ENCODE measurements at regions not wholly inside any gene's neighbourhood (a gene's known extent, or its start where the extent isn't known, plus 50 kb on each side); places are given as distances from the start of the nearest gene placed in this dataset.
"Not testable (repeated sequence)": the region's sequence is repeated elsewhere in the genome, so short reads cannot be mapped to it uniquely, and the experiment has no call there.

DNA sequence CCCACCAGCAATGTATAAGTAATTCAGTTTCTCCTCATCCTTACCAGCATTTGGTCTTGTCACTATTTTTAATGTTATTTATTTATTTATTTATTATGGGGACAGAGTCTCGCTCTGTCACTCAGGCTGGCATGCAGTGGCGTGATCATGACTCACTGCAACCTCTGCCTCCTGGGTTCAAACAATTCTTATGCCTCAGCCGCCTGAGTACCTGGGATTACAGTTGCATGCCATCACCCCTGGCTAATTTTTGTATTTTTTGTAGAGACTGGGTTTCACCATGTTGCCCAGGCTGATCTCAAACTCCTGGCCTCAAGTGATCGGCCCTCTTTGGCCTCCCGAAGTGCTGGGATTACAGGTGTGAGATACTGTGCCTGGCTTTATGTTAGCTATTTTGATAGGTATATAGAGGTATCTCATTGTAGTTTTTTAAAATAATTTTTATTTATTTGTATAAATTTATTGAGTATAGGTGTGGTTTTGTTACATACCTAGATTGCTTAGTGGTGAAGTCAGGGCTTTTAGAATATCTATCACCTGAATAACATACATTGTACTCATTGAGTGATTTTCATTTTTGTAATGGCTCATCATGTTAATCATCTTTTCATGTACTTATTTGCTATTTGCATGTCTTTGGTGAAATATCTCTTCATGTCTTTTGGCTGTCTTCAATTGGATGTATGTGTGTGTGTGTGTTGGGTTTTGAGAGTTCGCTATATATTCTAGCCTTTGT lies 53.3 kb downstream of the TANC2 start:
- DNase-seq (ENCODE audit: low spot score), result no peak

DNA sequence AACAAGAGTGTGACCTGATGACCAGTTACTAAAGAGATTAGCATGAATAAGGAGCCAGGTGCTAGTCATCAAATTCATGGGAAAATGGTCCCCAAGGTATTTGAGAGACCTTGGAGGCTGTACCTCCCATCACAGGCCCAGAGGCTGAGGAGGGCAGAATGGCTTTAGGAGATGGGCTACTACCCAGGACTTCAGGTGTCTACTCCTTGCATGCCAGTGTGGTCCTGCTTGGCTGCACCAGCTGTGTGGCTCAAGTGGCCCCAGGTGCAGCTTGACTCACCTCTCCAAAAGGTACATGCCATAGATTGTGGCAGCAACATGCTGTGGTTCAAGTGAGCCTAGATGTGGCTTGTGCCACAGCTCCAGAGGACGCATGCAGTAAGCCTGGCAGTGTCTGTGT lies 56.5 kb downstream of the TANC2 start:
- no peak for DNase-seq (ENCODE audit: low spot score)

DNA sequence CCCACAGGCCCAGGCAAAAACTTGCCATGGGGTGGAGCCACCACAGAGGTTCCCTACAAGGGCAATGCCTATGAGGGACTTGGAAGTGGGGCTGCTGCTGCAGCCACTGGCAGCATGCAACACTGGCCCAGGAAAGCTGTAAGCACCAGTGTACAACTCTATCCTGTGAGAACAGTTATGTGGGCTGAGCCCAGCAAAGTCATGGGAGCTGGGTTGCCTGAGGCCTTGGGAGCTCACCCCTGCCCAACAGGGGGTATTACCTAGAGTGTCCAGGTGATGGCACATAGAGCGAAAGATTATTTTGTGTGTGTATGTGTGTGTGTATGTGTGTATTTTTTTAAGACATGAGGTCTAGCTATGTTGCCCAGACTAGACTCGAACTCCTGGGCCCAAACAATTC lies 57.0 kb downstream of the TANC2 start:
- no peak for DNase-seq (ENCODE audit: low spot score)

DNA sequence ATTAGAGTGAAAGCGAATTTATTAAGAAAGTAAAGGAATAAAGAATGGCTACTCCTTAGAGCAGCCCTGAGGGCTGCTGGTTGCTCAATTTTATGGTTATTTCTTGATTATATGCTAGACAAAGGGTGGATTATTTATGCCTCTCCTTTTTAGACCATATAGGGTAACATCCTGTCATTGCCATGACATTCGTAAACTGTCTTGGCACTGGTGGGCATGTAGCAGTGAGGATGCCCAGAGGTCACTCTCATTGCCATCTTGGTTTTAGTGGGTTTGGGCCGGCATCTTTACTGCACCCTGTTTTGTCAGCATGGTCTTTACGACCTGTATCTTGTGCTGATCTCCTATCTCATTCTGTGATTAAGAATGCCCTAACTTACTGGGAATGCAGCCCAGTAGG lies 58.2 kb downstream of the TANC2 start:
- DNase-seq (ENCODE audit: low spot score), result no peak

DNA sequence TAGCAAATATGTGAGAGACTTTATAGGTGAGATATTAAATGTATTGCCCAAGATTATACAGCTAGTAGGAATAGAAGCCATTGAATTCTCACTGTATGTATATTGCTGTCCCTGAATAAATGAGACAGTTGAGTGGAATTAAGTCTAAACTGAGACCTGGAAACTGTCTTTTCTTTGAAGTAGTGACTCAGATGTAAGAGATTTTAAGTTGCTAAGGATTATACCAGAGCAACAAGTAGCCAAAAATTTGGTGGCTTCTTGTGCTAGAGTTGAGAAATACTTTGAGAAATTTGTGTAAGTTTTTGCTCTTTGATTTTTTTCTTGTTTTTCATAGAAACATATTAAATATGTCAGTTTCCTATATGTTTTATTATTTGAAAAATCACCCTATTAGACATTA lies 58.7 kb downstream of the TANC2 start:
- DNase-seq (ENCODE audit: low spot score), result peak; percentile 52

DNA sequence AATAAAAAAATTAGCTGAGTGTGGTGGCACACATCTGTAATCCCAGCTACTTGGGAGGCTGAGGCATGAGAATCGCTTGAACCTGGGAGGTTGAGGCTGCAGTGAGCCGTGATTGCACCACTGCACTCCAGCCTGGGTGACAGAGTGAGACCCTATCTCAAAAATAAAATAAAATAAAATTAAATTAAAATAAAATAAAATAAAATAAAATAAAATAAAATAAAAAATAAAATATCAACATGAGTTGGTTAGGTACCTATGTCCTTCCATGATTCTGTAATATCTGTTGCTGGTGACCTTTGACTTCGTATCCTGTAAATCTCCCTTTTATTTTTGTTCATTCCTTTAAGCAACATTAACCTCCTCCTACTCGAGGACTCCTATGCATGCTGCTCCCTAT lies 59.6 kb downstream of the TANC2 start:
- DNase-seq (ENCODE audit: low spot score), result not testable (repeated sequence)

DNA sequence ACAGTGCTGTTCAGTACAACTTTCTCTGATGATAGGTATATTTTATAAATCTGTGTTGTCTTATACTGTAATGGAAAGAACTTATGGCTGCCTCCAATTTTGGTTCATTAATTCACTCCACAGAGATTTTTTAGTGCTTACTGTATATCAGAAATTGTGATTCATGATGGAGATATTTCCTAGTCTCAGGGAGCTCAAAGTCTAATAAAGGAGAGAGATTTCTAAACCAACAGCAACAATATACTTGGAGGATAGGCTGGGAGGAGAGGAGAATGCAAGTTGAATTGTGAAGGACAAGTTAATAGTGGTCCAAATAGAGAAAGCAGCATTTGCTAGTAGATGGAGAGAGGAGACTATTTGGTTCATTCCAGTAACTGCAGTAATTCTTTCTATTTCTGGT lies 63.5 kb downstream of the TANC2 start:
- DNase-seq (ENCODE audit: low spot score), result peak; percentile 46

DNA sequence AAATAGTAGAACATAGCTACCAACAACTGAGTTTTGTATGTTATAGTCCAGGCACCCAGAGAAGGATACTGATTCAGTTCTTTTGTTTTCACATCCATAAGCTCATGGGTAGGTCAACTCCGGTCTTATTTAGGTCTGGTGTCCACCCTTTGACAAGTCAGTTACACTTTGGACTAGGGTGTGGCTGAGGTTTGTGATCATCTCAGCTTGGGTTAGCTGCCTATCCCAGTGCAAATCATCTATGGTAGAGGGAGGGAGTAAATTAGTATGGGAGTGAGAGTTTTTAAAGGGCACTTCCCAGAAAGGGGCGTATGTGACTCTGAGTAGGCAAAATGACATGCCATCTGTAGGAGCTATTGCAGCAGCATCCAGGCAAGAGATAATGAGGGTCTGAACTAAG lies 66.1 kb downstream of the TANC2 start:
- DNase-seq (ENCODE audit: low spot score), result no peak

DNA sequence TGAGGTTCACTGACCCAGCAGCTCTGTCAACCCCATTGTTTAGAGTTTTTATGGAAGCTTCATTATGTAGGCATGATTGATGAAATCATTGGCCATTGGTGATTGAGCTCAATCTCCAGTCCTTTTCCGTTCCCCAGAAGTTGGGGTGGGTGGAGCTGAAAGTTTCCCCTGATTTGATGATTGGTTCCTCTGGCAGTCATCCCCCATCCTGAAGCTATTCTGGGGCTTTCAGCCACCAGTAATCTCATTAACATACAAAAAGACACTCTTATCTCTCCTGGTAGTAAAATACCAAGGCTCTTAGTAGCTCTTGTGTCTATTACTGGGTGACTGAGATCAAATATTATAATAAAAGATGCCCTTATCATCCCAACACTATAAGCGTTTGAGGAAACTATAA lies 67.1 kb downstream of the TANC2 start:
- no peak for DNase-seq (ENCODE audit: low spot score)

DNA sequence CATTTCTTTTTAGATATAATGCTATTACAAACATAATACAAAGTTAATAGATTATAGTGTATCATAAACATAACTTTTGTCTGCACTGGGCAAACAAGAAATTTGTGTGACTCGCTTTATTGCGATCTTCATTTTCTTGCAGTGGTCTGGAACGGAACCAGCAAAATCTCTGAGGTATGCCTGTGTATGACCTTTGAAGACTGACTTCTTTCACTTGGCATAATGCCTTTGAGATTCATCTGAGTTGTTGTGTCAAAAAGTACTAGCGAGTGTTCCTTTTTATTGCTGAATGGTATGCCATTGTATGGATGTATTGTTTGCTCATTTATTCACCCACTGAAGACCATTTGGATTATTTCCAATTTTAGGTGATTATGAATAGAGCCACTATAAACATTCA lies 69.2 kb downstream of the TANC2 start:
- DNase-seq (ENCODE audit: low spot score), result peak; percentile 4

DNA sequence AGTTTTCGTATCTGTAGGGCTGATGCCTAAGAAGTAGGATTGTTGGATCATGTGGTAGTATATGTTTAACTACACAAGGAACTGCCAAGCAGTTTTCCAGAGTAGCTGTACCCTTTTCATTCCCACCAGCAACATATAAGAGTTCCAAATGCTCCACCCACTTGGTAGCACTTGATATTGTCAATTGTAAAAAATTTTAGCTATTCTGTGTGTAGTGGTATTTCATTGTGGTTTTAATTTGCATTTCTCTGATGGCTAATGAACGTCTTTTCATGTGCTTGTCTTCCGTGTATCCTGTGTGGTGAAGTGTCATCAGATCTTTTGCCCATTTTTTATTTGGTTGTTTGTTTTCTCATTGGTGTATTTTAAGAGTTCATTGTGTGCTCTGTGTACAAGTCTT lies 69.7 kb downstream of the TANC2 start:
- DNase-seq (ENCODE audit: low spot score), result peak; percentile 2

DNA sequence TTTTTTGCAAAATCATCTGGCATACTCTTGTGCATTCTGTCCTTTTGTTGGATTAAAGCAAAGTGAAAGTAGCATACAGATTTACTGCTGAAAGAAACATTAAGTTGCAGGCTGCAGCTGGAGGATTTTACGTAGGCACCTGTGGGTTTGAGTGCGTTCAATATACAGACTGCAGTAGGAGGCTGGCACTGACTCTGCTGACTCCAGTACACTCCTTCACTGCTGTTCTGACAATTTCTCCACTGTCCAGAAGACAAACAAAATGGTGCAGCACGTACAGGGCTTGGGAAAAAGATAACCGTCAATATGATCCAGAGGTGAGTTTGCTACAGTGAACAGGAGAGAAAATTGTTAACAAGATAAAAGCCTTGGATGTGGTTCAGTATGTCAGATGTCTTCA lies 73.3 kb downstream of the TANC2 start:
- no peak for DNase-seq (ENCODE audit: low spot score)

DNA sequence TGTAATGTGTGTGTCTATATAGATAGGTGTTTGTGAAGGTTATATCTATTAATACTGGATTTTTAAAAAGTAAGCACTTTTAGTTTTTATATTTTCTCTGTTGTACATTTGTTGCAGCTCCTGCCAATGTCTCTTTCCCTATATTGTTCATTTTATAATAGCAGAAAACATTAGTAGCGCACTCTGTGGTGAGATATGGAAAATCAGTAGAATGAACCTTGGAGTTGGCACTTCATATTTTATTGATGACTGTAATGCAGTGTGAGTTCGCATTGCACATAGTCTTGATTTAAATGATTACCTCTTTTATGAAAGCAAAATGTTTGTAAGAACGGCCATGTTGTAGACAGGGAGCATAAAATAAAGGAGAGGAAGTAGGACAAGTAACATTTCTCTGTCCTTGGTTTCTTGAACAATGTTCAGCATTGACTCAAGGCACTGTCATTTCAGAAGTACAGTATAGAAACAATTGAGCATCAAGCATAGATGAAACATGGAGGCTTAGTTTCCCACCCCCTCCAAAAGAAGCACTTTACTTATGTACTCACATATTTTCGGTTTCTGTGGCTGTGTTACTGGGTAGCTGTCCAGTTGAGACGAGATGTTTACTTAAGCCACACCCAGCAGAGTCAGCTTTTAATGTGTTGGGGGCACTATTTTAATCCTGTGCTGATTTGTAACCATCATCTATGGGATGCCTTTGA lies 74.0 kb downstream of the TANC2 start:
- DNase-seq (ENCODE audit: low spot score), result peak; percentile 29

DNA sequence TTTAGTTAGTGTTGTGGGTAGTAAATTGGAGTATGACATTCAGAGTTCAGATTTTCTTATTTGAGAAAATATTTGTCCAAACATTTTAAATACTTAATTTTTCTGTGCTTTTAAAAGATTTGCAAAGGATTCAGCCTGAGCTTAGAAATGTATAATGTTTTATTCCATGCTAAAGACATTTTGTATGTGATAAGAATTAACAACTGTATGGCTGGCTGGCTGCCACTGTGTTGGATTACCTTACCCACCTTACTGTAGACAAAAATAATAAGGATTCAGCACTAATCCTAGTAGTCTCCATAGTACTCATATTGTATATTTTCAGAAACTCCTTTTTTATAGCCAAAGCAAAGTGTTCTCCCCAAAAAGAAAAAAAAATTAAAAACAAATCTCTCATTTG lies 74.8 kb downstream of the TANC2 start:
- DNase-seq (ENCODE audit: low spot score), result no peak

DNA sequence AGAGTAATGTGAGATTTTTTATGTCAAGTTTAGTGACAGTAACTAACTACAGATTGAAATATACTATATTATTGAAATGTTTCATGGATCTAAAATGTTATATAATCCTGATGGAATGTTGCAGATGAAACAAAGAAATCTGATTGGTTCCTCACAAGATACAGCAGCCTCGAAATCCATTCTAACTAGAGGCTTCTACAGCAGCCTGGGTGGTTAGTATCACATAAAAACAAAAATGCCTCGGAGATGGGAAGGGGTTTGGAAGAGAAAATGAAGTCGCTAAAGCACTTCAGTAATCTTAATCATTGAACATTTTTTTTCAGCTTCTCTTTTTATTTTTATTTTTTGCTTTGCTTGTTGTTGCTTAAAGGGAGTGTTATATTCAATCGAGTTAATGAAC lies 75.2 kb downstream of the TANC2 start:
- no peak for DNase-seq (ENCODE audit: low spot score)

DNA sequence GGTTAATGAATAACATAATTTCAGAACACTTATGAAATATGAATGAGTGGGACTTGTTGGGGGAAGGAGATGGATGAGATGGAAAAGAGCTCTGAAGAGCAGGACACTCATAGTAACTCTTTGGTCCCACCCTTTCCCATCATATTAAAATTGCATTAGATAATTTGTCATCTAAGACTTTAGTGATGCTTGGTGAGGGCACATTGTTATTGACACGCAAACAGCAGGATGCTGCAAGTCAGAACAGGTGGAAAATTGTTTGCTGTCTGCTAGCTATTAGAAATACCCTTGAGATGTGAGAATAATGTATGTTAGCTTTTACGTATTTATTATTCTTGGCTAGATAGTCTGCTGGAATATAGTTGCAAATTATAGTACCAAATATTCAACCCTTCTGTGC lies 75.7 kb downstream of the TANC2 start:
- DNase-seq (ENCODE audit: low spot score), result no peak

DNA sequence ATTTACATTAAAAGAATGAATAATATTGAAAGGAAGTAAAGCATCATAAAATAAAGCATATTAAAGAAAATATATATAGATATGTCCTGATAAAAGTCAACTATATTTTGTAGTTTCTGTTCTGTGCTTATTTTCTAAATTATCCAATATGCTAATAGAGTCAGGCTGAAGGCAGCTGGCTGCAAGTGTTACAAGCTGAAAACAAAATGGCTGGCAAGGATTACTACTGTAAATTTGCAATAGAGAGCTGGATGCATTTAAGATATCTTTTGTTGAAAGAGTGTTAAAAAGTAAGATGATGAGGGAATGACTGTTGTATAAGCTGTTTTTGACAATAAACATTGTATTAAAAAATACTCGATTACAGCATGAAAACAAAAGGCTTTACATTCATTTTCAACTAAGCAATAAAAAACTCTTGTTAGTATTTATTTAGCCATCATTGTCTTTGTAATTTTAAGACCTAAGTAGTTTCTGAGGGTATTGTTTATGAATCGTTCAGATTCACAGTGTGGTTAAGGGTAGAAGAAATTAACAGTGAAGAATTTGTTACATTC lies 76.3 kb downstream of the TANC2 start:
- DNase-seq (ENCODE audit: low spot score), result no peak

DNA sequence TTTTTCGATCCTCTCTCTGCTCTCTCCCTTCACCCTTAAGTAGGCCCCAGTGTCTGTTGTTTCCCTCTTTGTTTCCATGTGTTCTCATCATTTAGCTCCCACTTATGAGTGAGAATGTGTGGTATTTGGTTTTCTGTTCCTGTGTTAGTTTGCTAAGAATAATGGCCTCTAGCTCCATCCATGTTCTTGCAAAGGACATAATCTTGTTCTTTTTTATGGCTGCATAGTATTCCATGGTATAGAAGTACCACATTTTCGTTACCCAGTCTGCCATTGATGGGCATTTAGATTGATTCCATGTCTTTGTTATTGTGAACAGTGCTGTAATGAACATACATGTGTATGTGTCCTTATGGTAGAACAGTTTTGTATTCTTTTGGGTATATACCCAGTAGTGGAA lies 91.5 kb downstream of the TANC2 start:
- not testable (repeated sequence) for DNase-seq (ENCODE audit: low spot score)

DNA sequence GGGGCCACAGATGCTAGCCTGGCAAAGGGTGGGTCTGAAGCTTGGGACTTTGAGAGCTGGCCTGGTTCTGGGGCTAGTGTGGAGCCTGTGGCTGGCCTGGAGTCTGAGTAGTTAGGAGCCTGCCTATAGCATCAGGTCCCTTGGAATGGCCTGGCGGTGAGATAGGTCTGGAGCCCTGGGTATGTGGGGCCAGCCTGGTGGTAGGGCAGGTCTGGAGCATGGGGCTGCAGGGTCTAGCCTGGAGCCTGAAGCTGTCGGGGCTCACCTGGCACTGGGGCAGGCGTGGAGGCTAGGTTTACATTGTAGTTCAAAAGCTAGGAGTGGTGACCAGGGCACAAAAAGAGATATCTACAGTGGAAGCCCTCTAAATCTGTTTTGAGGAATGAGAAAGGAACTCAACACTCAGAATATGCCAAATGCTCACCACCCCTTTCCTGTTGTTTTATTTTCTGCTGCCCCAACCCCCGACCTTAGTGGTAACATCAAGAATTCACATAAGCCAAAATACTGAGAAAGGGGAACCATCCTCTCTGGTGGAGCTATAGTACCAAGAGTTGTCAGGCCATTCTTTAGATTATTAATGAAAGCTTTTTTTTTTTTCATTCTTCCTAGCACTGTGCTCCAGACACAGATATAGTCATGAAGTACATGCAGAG lies 100.3 kb downstream of the TANC2 start:
- DNase-seq (ENCODE audit: low spot score), result no peak

DNA sequence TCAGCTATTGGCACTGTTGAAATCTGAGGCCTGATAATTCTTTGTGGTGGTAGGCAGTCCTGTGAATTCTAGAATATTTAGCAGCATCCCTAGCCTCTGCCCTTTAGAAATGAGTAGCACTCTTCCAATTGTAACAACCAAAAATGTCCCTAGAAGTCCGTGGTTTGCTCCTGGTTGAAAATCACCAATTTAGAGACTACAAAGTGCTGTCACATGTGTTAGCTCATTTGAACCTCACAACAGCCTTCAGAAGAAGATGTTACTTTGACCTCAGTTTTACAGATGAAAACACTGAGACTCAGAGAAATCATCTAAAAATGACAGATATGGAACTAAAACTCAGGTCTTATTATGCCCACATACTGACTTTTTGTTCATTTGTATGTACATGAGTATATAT lies 103.2 kb downstream of the TANC2 start:
- no peak for DNase-seq (ENCODE audit: low spot score)

DNA sequence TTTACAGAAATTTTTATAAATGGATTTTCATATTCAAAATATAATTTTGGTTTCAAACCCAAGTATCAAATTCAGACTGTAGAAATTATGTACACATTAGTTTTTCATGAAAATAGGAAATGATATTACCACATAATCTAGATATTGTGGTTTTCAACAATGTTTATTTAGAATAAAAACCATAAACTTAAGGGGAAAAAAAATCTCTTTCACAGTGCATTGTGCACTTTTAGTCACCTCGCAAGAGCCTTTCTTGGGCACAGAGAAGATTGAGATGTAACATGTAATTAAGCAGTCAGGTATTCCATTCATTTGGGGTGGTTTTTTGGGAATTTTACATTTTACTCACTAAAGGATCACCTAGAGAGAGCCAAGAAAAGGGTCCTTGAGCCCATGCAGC lies 104.0 kb downstream of the TANC2 start:
- DNase-seq (ENCODE audit: low spot score), result no peak

DNA sequence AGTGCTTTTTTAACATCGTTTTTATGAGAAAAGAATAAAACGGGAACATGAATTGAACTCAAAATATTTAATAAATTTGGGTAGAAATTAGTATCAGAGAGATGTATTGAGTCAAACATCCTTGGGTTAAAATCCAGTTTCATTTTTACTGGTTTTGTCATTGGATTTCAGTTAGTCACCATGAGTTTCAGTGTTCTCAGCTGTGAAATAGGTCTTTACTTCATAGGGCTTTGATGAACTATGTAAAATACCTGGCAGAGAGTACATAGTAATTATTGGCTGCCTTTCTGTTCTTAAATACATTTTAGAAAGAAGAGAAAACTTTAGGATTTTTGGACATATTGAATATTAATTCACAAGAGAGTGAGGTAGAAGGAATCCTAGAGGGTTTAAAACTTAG lies 105.8 kb downstream of the TANC2 start:
- DNase-seq (ENCODE audit: low spot score), result no peak

DNA sequence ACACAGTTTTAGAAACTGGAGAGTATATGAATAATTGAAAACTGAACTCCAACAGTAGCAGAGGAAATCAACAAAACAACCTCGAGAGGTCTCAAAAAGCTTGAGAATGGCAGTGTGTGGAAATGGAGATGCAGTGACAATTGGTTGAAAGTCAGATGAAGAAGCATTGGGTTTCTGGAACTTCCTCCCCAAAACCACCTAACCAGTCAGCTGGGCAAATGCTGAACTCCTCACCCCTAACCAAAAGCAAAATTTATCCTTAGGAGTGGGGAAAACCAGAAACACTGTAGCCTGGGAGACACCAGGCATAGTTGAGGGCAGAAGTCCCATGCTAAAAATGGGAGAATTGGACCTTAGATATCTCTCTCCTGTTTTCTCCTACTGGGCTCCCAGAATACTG lies 109.9 kb downstream of the TANC2 start:
- no peak for DNase-seq (ENCODE audit: low spot score)

Measured in AG08395 (cell line).